Neural cell (in vitro differentiated cells): ENCODE measurements at regions not wholly inside any gene's neighbourhood (a gene's known extent, or its start where the extent isn't known, plus 50 kb on each side); places are given as distances from the start of the nearest gene placed in this dataset.

Experiments used
- H2AFZ ChIP-seq: fragments of 200-600, 300-800 bp; sonication (generic), shearing (Covaris generic); 2 replicates; pipeline ENCODE4 v1.6.0; 2014; ENCODE audit warnings: low read depth, mild to moderate bottlenecking, antibody characterized with exemption, low read length, moderate library complexity
- H3F3A ChIP-seq: fragments of 200-600 bp; shearing (Covaris generic); 2 replicates; pipeline ENCODE4 v1.6.1; 2016; ENCODE audit warnings: mild to moderate bottlenecking, moderate library complexity, mixed read lengths, antibody characterized with exemption, low read length; ENCODE audit not compliant: insufficient read depth, poor library complexity, severe bottlenecking
- H3K27ac ChIP-seq: fragments of 200-600, 300-800 bp; sonication (generic), shearing (Covaris generic); 2 replicates; pipeline ENCODE4 v1.5.1; 2014; ENCODE audit warnings: mild to moderate bottlenecking, low read length, moderate library complexity
- H3K27me3 ChIP-seq: fragments of 300-800, 200-600 bp; sonication (generic), shearing (Covaris generic); 2 replicates; pipeline ENCODE4 v1.6.0; 2014; ENCODE audit warnings: mild to moderate bottlenecking, low read depth, low read length, moderate library complexity; ENCODE audit not compliant: insufficient read depth
- H3K36me3 ChIP-seq: fragments of 300-800, 200-600 bp; sonication (generic), shearing (Covaris generic); 2 replicates; pipeline ENCODE4 v1.5.1; 2014; ENCODE audit warnings: mild to moderate bottlenecking, antibody characterized with exemption, low read length, moderate library complexity; ENCODE audit not compliant: insufficient read depth
- H3K4me2 ChIP-seq: fragments of 300-800, 200-600 bp; sonication (generic), shearing (Covaris generic); 2 replicates; pipeline ENCODE4 v1.6.0; 2014; ENCODE audit warnings: mild to moderate bottlenecking, low read length
- H3K4me3 ChIP-seq: fragments of 300-800, 200-600 bp; sonication (generic), shearing (Covaris generic); 2 replicates; pipeline ENCODE4 v1.5.1; 2014; ENCODE audit warnings: mild to moderate bottlenecking, low read length, moderate library complexity
- H3K79me2 ChIP-seq: fragments of 200-600 bp; shearing (Covaris generic); replicated peaks from 2 replicates; pipeline ENCODE4 v1.6.0; 2014; ENCODE audit warnings: mild to moderate bottlenecking, low read length, moderate library complexity; ENCODE audit not compliant: insufficient read depth
- H3K9ac ChIP-seq: fragments of 300-800, 200-600 bp; sonication (generic), shearing (Covaris generic); 2 replicates; pipeline ENCODE4 v1.6.1; 2016; ENCODE audit warnings: mild to moderate bottlenecking, low read length, mixed read lengths
- H3K9me2 ChIP-seq: fragments of 200-600 bp; shearing (Covaris generic); 2 replicates; pipeline ENCODE4 v1.6.1; 2016; ENCODE audit warnings: mild to moderate bottlenecking, low read length, mixed read lengths; ENCODE audit not compliant: insufficient read depth
- H3K9me3 ChIP-seq: fragments of 200-600, 300-800 bp; sonication (generic), shearing (Covaris generic); 2 replicates; pipeline ENCODE4 v1.6.1; 2016; ENCODE audit warnings: mild to moderate bottlenecking, mixed run types, low read length, moderate library complexity, mixed read lengths
- H4K20me1 ChIP-seq: fragments of 200-600 bp; shearing (Covaris generic); 2 replicates; pipeline ENCODE4 v1.6.1; 2016; ENCODE audit warnings: mild to moderate bottlenecking, mixed run types; ENCODE audit not compliant: insufficient read depth
- CTCF ChIP-seq: fragments of 450-650 bp; IDR thresholded peaks from 2 replicates; pipeline ENCODE4 v1.5.1; 2014; ENCODE audit warnings: antibody characterized with exemption, mild to moderate bottlenecking, moderate library complexity; ENCODE audit not compliant: poor library complexity, severe bottlenecking
- EP300 ChIP-seq: fragments of 450-650 bp; conservative IDR thresholded peaks from 2 replicates; pipeline ENCODE4 v1.6.1; 2014; ENCODE audit warnings: antibody characterized with exemption, mild to moderate bottlenecking, moderate library complexity; ENCODE audit not compliant: poor library complexity, severe bottlenecking
- EZH2 ChIP-seq: fragments of 200-600, 300-800 bp; shearing (Covaris generic), sonication (generic); IDR thresholded peaks from 2 replicates; pipeline ENCODE4 v1.6.1; 2014; ENCODE audit warnings: antibody characterized with exemption, low read length, borderline replicate concordance, mild to moderate bottlenecking; ENCODE audit not compliant: insufficient read depth, poor library complexity, severe bottlenecking
- MXI1 ChIP-seq: fragments of 450-650 bp; conservative IDR thresholded peaks from 2 replicates; pipeline ENCODE4 v1.6.1; 2014; ENCODE audit warnings: antibody characterized with exemption, mild to moderate bottlenecking; ENCODE audit not compliant: poor library complexity, severe bottlenecking
- POLR2AphosphoS5 ChIP-seq: IDR thresholded peaks from 2 replicates; pipeline ENCODE4 v1.6.1; 2012
- RAD21 ChIP-seq: fragments of 450-650 bp; conservative IDR thresholded peaks from 2 replicates; pipeline ENCODE4 v1.6.1; 2014; ENCODE audit warnings: antibody characterized with exemption, mild to moderate bottlenecking, moderate library complexity
- REST ChIP-seq: IDR thresholded peaks from 2 replicates; pipeline ENCODE4 v1.6.1; 2012; ENCODE audit warnings: borderline replicate concordance
- SMC3 ChIP-seq: fragments of 450-650 bp; conservative IDR thresholded peaks from 2 replicates; pipeline ENCODE4 v1.6.1; 2014; ENCODE audit warnings: antibody characterized with exemption, mild to moderate bottlenecking, moderate library complexity; ENCODE audit not compliant: poor library complexity
- TAF1 ChIP-seq: IDR thresholded peaks from 2 replicates; pipeline ENCODE4 v1.6.1; 2012; ENCODE audit warnings: low read depth

GRCh38 chr21:28767523-28767922, 225.2 kb downstream of the LTN1 start:
- Histone ChIP-seq H2AFZ (no peak overlapping the region), H3K9ac (no peak overlapping the region), H3F3A (no peaks in the 10 kb centered on the region), H3K79me2 (no peaks in the 10 kb centered on the region), H3K27ac (no peak overlapping the region), H3K4me2 (no peak overlapping the region), H3K9me3 (no peaks in the 10 kb centered on the region), H3K27me3 (no peaks in the 10 kb centered on the region), H4K20me1 (no peaks in the 10 kb centered on the region), H3K36me3 (no peaks in the 10 kb centered on the region), H3K4me3 (no peak overlapping the region), H3K9me2 (no peaks in the 10 kb centered on the region)
- TF ChIP-seq RAD21: no peak
- TF ChIP-seq EP300: no peak
- no peak for TF ChIP-seq CTCF
- TF ChIP-seq POLR2AphosphoS5: no peak
- no peak for TF ChIP-seq TAF1
- no peak for TF ChIP-seq MXI1
- TF ChIP-seq SMC3: no peak
- TF ChIP-seq REST: no peak
- no peak for TF ChIP-seq EZH2

GRCh38 chr21:28763809-28764418, 228.8 kb downstream of the LTN1 start:
- Histone ChIP-seq H3K4me3 (no peak overlapping the region), H4K20me1 (no peaks in the 10 kb centered on the region), H3K9me3 (no peaks in the 10 kb centered on the region), H3K4me2 (no peak overlapping the region), H2AFZ (no peak overlapping the region), H3K79me2 (no peaks in the 10 kb centered on the region), H3K36me3 (no peaks in the 10 kb centered on the region), H3K27me3 (no peaks in the 10 kb centered on the region), H3K9ac (no peak overlapping the region), H3F3A (no peaks in the 10 kb centered on the region), H3K27ac (no peak overlapping the region), H3K9me2 (no peaks in the 10 kb centered on the region)
- TF ChIP-seq CTCF (no peak), MXI1 (no peak), SMC3 (no peak), EP300 (no peak), REST (no peak), EZH2 (no peak), POLR2AphosphoS5 (no peak)
